ENCODE measurements at regions not wholly inside any gene's neighbourhood (a gene's known extent, or its start where the extent isn't known, plus 50 kb on each side); places are given as distances from the start of the nearest gene placed in this dataset.

DNA sequence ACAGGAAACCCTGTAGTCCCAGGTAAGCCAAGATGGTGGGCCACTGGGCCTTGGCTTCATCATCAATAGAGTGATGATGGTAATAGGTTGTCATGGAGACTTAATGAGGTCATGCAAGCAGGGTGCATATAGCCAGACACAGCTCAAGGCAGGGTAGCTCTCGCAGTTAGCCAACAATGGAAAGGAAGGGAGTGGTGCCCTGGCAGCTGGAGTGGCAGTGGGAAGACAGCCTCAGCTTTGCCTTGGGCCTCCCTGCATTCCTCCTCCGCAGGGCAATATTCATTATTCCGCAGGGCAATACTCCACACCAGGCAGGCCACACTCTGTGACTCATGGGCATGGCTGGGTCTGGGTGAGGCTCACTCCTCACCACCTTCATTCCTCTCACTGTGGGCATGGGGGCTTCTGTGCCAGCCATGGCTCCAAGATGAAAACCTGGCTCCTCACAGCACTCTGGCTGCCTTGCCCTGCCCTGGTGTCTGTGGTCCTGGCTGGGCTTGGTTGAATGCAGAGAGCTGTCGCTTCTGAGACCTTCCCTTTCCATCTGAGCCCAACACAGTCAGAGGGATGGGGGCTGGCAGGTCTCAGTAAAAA lies 163.1 kb upstream of the PMEPA1 start:
- Histone ChIP-seq H3K9ac (ENCODE audit: low read length in 5 of 5) (no peak overlapping the region), H3K36me3 (ENCODE audit: control insufficient read depth in 5 of 5, insufficient read depth in 5 of 5, low read length in 5 of 5) (no peaks in the 10 kb centered on the region), H3K9me3 (ENCODE audit: control insufficient read depth in 5 of 5, low read length in 5 of 5) (no peaks in the 10 kb centered on the region), H3K4me3 (ENCODE audit: low read depth in 1 of 5, low read length in 5 of 5) (no peak overlapping the region), H3K27ac (ENCODE audit: low read depth, low read length) (no peak overlapping the region), H3K4me1 (ENCODE audit: control insufficient read depth in 5 of 5, insufficient read depth in 5 of 5, low read length in 5 of 5) (no peaks in the 10 kb centered on the region), H3K27me3 (ENCODE audit: control insufficient read depth in 5 of 5, insufficient read depth in 4 of 5, low read length in 5 of 5) (peaks cover 3 to 12% (median 5%) of the 10 kb centered on the region in 5 donors)

DNA sequence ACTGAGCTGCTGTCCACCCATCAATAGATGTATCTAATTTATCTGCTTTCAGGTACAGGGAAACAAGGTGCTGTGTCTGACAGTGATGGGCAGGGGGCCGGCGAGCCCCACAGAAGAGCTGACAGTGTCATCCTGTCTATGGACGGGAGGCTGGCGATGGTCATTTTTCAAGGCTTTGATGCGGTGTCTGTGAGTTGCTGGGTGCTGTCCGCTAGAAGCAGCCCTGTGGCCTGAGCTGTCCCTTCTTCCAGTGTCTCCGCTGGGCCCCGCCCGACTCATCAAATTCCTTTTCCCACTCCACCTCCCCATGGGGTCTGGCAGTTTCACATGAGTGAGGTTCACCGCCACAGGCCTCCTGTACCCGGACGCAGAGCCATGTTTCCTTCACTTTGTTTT lies 161.4 kb upstream of the PMEPA1 start:
- H3K9ac ChIP-seq (ENCODE audit: low read length in 5 of 5): no peak overlapping the region
- no peak overlapping the region for H3K27ac ChIP-seq (ENCODE audit: low read depth, low read length)
- H3K9me3 ChIP-seq (ENCODE audit: control insufficient read depth in 5 of 5, low read length in 5 of 5): no peaks in the 10 kb centered on the region
- peaks cover 3 to 12% (median 4%) of the 10 kb centered on the region in 5 donors for H3K27me3 ChIP-seq (ENCODE audit: control insufficient read depth in 5 of 5, insufficient read depth in 4 of 5, low read length in 5 of 5)
- H3K4me1 ChIP-seq (ENCODE audit: control insufficient read depth in 5 of 5, insufficient read depth in 5 of 5, low read length in 5 of 5): peaks cover 0 to 3% (median 0%) of the 10 kb centered on the region in 5 donors
- H3K36me3 ChIP-seq (ENCODE audit: control insufficient read depth in 5 of 5, insufficient read depth in 5 of 5, low read length in 5 of 5): no peaks in the 10 kb centered on the region
- no peak overlapping the region for H3K4me3 ChIP-seq (ENCODE audit: low read depth in 1 of 5, low read length in 5 of 5)

DNA sequence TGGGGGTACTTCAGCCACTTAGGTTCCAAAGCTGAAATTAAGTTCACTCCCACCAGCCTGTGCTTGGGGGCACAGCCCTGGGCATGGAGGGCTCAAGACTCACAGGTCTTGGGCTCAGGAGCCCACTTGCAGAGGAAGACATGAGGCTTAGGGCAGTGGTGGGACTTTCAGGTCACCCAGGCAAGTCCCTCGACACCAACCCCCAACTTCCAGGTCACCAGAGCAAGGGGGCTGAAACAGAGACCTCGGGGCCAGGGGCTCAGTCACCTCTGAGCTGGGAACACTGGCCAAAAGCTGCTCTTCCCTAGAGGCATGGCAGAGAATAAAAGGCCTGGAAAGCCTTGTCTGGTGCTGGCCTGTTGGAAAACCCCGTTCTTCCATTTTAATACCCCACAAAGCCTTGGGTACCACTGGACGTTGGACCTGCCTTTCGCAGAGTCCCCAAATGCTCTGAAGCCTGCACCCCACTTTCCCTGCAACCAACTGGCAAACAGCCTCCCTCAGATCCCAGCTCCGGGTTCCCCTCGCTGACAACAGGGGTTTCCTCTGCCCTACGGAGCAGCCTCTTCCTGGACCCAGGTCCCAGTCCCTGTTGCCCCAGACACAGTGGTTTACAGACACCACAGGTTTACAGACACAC lies 160.9 kb upstream of the PMEPA1 start:
- Histone ChIP-seq H3K4me1 (ENCODE audit: control insufficient read depth in 5 of 5, insufficient read depth in 5 of 5, low read length in 5 of 5) (peaks cover 0 to 3% (median 0%) of the 10 kb centered on the region in 5 donors), H3K9me3 (ENCODE audit: control insufficient read depth in 5 of 5, low read length in 5 of 5) (no peaks in the 10 kb centered on the region), H3K27ac (ENCODE audit: low read depth, low read length) (no peak overlapping the region), H3K9ac (ENCODE audit: low read length in 5 of 5) (no peak overlapping the region), H3K36me3 (ENCODE audit: control insufficient read depth in 5 of 5, insufficient read depth in 5 of 5, low read length in 5 of 5) (no peaks in the 10 kb centered on the region), H3K4me3 (ENCODE audit: low read depth in 1 of 5, low read length in 5 of 5) (no peak overlapping the region), H3K27me3 (ENCODE audit: control insufficient read depth in 5 of 5, insufficient read depth in 4 of 5, low read length in 5 of 5) (peaks cover 3 to 12% (median 4%) of the 10 kb centered on the region in 5 donors)

DNA sequence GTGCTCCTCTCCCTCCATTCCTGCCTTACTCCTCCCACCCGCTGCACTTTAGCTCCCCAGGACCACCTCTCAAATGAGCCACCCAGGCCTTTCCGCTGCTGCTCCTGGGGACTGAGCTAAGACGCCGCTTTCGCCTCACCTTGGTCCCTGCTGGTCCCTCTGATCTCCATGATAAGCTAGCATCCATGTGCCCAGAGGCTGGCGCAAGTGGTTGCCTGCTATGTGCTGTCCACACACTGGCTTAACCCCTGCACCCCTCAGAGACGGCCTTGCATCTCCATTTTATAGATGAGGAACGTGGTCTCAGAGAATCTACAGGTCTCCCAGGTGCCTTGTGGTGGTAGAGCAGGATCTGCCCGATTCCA lies 160.1 kb upstream of the PMEPA1 start:
- no peak overlapping the region for H3K9ac ChIP-seq (ENCODE audit: low read length in 5 of 5)
- peaks cover 0 to 3% (median 0%) of the 10 kb centered on the region in 5 donors for H3K4me1 ChIP-seq (ENCODE audit: control insufficient read depth in 5 of 5, insufficient read depth in 5 of 5, low read length in 5 of 5)
- no peak overlapping the region for H3K4me3 ChIP-seq (ENCODE audit: low read depth in 1 of 5, low read length in 5 of 5)
- no peaks in the 10 kb centered on the region for H3K36me3 ChIP-seq (ENCODE audit: control insufficient read depth in 5 of 5, insufficient read depth in 5 of 5, low read length in 5 of 5)
- no peaks in the 10 kb centered on the region for H3K9me3 ChIP-seq (ENCODE audit: control insufficient read depth in 5 of 5, low read length in 5 of 5)
- H3K27me3 ChIP-seq (ENCODE audit: control insufficient read depth in 5 of 5, insufficient read depth in 4 of 5, low read length in 5 of 5): peaks cover 3 to 12% (median 4%) of the 10 kb centered on the region in 5 donors
- H3K27ac ChIP-seq (ENCODE audit: low read depth, low read length): no peak overlapping the region

DNA sequence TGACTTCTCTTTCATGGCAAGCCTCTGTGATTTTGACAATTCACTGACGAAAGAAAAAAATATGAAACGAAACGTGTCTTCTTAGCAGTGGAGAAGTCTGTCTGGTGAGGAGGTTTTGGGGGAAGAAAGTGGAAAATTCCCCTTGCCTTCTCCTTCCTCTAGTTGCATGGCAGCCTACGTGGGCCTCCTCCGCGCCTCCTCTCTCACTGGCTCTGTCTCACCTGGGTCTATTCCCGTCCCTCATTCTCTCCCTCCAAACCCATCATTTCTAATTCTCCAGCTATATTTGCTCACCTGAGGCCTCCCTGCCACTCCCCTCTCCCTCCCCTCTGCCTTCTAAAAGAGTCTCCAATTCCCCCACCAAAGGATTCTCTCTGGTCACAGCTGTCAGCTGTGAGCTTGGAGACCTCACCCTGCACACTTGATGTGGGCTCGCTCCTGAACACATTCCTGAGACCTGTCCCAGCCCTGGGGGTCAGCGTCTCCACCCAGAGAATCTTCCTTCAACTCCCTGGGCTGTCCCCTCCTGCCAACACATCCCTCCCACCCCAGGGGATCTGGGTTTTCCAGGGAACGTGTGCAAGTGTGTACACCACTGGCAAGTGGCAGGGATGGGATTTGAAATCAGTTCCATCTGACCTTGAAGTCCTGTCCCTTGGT lies 159.6 kb upstream of the PMEPA1 start:
- H3K9ac ChIP-seq (ENCODE audit: low read length in 5 of 5): no peak overlapping the region
- no peak overlapping the region for H3K4me3 ChIP-seq (ENCODE audit: low read depth in 1 of 5, low read length in 5 of 5)
- H3K4me1 ChIP-seq (ENCODE audit: control insufficient read depth in 5 of 5, insufficient read depth in 5 of 5, low read length in 5 of 5): peaks cover 0 to 3% (median 0%) of the 10 kb centered on the region in 5 donors
- H3K27ac ChIP-seq (ENCODE audit: low read depth, low read length): no peak overlapping the region
- no peaks in the 10 kb centered on the region for H3K9me3 ChIP-seq (ENCODE audit: control insufficient read depth in 5 of 5, low read length in 5 of 5)
- peaks cover 3 to 12% (median 4%) of the 10 kb centered on the region in 5 donors for H3K27me3 ChIP-seq (ENCODE audit: control insufficient read depth in 5 of 5, insufficient read depth in 4 of 5, low read length in 5 of 5)
- H3K36me3 ChIP-seq (ENCODE audit: control insufficient read depth in 5 of 5, insufficient read depth in 5 of 5, low read length in 5 of 5): no peaks in the 10 kb centered on the region

DNA sequence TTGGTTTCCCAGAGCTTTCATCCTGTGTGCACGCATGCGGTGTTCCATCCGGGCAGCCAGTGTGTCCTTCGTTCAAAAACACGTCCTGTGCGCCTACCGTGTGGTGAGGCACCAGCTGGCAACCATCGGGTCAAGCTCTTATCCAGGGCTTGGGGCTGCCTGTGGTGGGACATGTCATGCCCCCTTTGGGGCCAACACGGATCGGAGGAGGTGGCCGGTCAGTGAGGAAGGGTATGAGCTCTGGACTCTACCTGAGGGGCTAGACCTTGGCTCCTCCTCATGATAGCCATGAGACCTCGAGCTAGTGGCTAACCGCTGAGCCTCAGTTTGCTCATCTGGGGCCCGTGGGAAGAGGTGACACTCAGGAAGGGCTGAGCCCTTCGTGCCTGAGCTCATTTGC lies 158.5 kb upstream of the PMEPA1 start:
- Histone ChIP-seq H3K4me1 (ENCODE audit: control insufficient read depth in 5 of 5, insufficient read depth in 5 of 5, low read length in 5 of 5) (peaks cover 0 to 3% (median 0%) of the 10 kb centered on the region in 5 donors), H3K4me3 (ENCODE audit: low read depth in 1 of 5, low read length in 5 of 5) (no peak overlapping the region), H3K9me3 (ENCODE audit: control insufficient read depth in 5 of 5, low read length in 5 of 5) (no peaks in the 10 kb centered on the region), H3K36me3 (ENCODE audit: control insufficient read depth in 5 of 5, insufficient read depth in 5 of 5, low read length in 5 of 5) (no peaks in the 10 kb centered on the region), H3K9ac (ENCODE audit: low read length in 5 of 5) (no peak overlapping the region), H3K27me3 (ENCODE audit: control insufficient read depth in 5 of 5, insufficient read depth in 4 of 5, low read length in 5 of 5) (peaks cover 3 to 12% (median 4%) of the 10 kb centered on the region in 5 donors), H3K27ac (ENCODE audit: low read depth, low read length) (no peak overlapping the region)

DNA sequence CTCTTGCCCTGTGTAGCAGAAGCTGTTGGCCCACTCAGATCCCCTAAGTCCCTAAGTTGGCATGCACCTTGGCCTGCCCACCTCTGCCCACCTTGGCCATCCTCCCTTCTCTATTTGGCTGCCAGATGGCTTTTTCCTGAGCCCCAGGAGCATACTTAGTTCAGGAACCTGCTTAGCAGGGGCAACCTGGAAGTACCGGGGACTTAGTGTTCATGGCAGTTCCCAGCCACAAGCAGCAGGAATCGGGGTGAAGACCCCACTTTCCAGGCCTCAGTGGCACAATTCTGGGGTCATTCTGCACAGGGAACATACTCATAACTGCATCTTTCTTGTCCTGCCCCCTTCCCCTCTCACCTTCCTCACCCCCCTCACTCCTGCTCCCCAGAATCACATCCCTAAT lies 158.0 kb upstream of the PMEPA1 start:
- Histone ChIP-seq H3K9ac (ENCODE audit: low read length in 5 of 5) (no peak overlapping the region), H3K4me3 (ENCODE audit: low read depth in 1 of 5, low read length in 5 of 5) (no peak overlapping the region), H3K36me3 (ENCODE audit: control insufficient read depth in 5 of 5, insufficient read depth in 5 of 5, low read length in 5 of 5) (no peaks in the 10 kb centered on the region), H3K9me3 (ENCODE audit: control insufficient read depth in 5 of 5, low read length in 5 of 5) (no peaks in the 10 kb centered on the region), H3K27me3 (ENCODE audit: control insufficient read depth in 5 of 5, insufficient read depth in 4 of 5, low read length in 5 of 5) (peaks cover 3 to 12% (median 4%) of the 10 kb centered on the region in 5 donors), H3K27ac (ENCODE audit: low read depth, low read length) (no peak overlapping the region), H3K4me1 (ENCODE audit: control insufficient read depth in 5 of 5, insufficient read depth in 5 of 5, low read length in 5 of 5) (peaks cover 0 to 3% (median 0%) of the 10 kb centered on the region in 5 donors)

DNA sequence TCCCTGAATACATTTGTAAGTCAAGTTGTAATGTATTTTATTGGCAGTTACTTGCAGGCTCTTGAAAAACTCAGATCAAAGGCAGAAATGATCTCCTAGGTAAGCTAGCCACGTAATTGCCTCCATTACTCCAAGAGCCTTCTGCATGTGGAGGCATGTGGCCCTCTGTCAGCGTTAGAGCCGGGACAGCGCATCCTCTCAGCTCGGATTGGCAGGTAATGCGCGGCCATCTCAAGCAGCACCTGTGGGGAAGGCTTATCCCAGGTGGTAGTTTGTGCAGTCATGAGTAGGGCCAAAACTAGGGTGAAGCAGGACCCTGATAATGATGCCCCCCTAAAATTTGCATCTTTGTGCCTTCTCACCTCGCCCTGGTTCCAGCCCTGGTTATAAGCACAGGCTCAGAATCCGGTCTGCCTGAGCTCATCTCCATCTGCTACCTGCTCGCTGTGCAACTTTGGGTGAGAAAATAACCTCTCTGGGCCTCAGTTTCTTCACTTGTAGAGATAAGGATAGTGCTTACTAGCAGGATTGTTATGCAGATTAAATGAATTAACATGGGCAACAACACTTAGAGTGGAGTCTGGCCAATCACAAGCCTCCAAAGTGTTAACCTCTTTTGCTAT lies 157.5 kb upstream of the PMEPA1 start:
- Histone ChIP-seq H3K27ac (ENCODE audit: low read depth, low read length) (no peak overlapping the region), H3K4me3 (ENCODE audit: low read depth in 1 of 5, low read length in 5 of 5) (no peak overlapping the region), H3K9ac (ENCODE audit: low read length in 5 of 5) (no peak overlapping the region), H3K9me3 (ENCODE audit: control insufficient read depth in 5 of 5, low read length in 5 of 5) (no peaks in the 10 kb centered on the region), H3K36me3 (ENCODE audit: control insufficient read depth in 5 of 5, insufficient read depth in 5 of 5, low read length in 5 of 5) (no peaks in the 10 kb centered on the region), H3K27me3 (ENCODE audit: control insufficient read depth in 5 of 5, insufficient read depth in 4 of 5, low read length in 5 of 5) (peaks cover 3 to 12% (median 4%) of the 10 kb centered on the region in 5 donors), H3K4me1 (ENCODE audit: control insufficient read depth in 5 of 5, insufficient read depth in 5 of 5, low read length in 5 of 5) (peaks cover 0 to 3% (median 0%) of the 10 kb centered on the region in 5 donors)

DNA sequence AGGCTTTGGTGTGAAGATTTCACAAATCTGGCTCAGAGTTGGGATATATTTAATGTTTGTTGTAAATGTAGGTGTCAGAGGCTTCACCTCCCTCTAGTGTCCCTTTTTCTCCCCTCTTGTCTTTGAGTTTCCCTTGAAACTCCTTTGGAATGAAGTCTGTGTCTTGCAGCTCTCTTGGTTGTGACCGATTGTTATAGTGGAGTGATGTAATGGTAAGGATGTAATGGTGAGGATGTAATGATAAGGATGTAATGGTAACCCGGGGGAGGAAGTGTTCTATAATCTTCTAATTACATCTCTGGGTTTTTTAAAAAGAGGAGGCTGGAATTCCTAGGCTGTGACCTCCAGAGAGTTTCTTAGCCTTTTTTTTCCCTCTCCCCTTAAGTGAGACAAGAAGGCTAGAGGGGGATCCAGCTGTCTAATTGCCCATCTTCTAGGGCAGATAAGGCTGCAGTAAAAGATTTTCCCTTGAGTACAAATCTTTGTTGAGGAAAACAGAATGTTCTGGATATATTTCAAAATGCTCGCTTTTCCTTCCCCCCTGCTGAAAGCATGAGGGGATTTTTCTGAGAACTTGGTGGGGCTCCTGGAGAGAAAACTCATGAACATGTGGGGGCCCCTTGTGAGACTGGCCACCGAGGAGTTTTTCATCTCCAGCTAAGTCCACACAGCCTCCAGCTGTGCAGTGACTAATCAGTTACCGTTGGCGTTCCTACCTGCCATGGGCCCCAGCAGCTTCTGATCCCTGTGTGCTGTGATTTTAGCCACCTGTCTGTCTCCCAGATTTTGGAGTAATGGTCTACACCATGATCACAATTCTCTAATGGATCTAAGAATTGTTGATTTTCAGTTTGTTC lies 156.7 kb upstream of the PMEPA1 start:
- H3K4me3 ChIP-seq (ENCODE audit: low read depth in 1 of 5, low read length in 5 of 5): no peak overlapping the region
- H3K4me1 ChIP-seq (ENCODE audit: control insufficient read depth in 5 of 5, insufficient read depth in 5 of 5, low read length in 5 of 5): peaks cover 0 to 3% (median 0%) of the 10 kb centered on the region in 5 donors
- H3K9me3 ChIP-seq (ENCODE audit: control insufficient read depth in 5 of 5, low read length in 5 of 5): no peaks in the 10 kb centered on the region
- H3K36me3 ChIP-seq (ENCODE audit: control insufficient read depth in 5 of 5, insufficient read depth in 5 of 5, low read length in 5 of 5): no peaks in the 10 kb centered on the region
- H3K9ac ChIP-seq (ENCODE audit: low read length in 5 of 5): no peak overlapping the region
- H3K27me3 ChIP-seq (ENCODE audit: control insufficient read depth in 5 of 5, insufficient read depth in 4 of 5, low read length in 5 of 5): peaks cover 3 to 12% (median 4%) of the 10 kb centered on the region in 5 donors
- no peak overlapping the region for H3K27ac ChIP-seq (ENCODE audit: low read depth, low read length)

All from subcutaneous abdominal adipose tissue (tissue), 5 donors.